ENCODE measurements at regions not wholly inside any gene's neighbourhood (a gene's known extent, or its start where the extent isn't known, plus 50 kb on each side); places are given as distances from the start of the nearest gene placed in this dataset.

GRCh38 chr3:135800071-135800549 is 165.4 kb upstream of the PPP2R3A start:
- Histone ChIP-seq H3K27ac (no peak overlapping the region), H3K4me1 (no peaks in the 10 kb centered on the region), H3K4me3 (no peak overlapping the region), H3K27me3 (no peaks in the 10 kb centered on the region), H3K36me3 (no peaks in the 10 kb centered on the region), H3K9me3 (no peaks in the 10 kb centered on the region)
- ATAC-seq: no peak
- WGBS, 2 donors: 44 to 53% methylated on average over 5 of the region's 5 CpGs
- FAIRE-seq: no peak
- TF ChIP-seq CTCF (IDR thresholded peaks at IDR 0.05): no peak
- DNase-seq: no peak
- intact Hi-C loops (cut with DNase I): no loop called here

DNA sequence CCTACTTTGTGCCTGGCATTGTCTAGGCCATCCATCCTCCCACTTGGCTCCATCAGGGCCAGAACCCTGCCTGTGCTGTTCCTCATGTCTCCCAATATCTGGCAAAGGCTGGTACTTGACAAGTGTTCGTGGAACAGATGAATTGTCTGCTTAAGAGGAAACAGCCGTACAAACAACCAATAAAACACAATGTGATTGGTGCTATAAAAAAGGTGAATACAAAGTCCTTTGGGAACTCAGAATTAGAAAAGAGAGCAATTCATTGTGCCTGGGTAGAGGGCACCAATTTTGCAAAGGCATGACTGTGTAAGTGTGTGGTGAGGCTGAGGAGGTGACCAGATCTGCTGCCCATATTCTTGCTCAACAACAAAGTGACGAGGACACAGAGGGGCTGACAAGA is 164.5 kb upstream of the PPP2R3A start:
- no peak for TF ChIP-seq CTCF (IDR thresholded peaks at IDR 0.05)
- H3K4me1 ChIP-seq: no peaks in the 10 kb centered on the region
- DNase-seq: no peak
- intact Hi-C loops (cut with DNase I): no loop called here
- no peaks in the 10 kb centered on the region for H3K36me3 ChIP-seq
- no peaks in the 10 kb centered on the region for H3K27me3 ChIP-seq
- WGBS, 2 donors: 61 to 65% methylated on average over 3 of the region's 3 CpGs
- no peak for FAIRE-seq
- no peak overlapping the region for H3K27ac ChIP-seq
- H3K4me3 ChIP-seq: no peak overlapping the region
- no peak for ATAC-seq
- no peaks in the 10 kb centered on the region for H3K9me3 ChIP-seq

- TF ChIP-seq CTCF (IDR thresholded peaks at IDR 0.05): no peak
- Histone ChIP-seq H3K4me1 (no peaks in the 10 kb centered on the region), H3K36me3 (no peaks in the 10 kb centered on the region), H3K27ac (no peak overlapping the region), H3K9me3 (no peaks in the 10 kb centered on the region), H3K27me3 (no peaks in the 10 kb centered on the region), H3K4me3 (no peak overlapping the region)
- 68 to 79% methylated on average over 10 of the region's 10 CpGs for WGBS, 2 donors
- FAIRE-seq (no peak), ATAC-seq (no peak), DNase-seq (no peak)
- intact Hi-C loops (cut with DNase I): no loop called here
Observed at GRCh38 chr3:135802171-135802570, 163.4 kb upstream of the PPP2R3A start.

GRCh38 chr3:135803028-135803692 is 162.4 kb upstream of the PPP2R3A start:
- intact Hi-C loops (cut with DNase I): no loop called here
- Histone ChIP-seq H3K4me3 (no peak overlapping the region), H3K36me3 (no peaks in the 10 kb centered on the region), H3K27me3 (no peaks in the 10 kb centered on the region), H3K27ac (no peak overlapping the region), H3K9me3 (no peaks in the 10 kb centered on the region), H3K4me1 (no peaks in the 10 kb centered on the region)
- no peak for DNase-seq
- WGBS, 2 donors: 55 to 63% methylated on average over 10 of the region's 10 CpGs
- TF ChIP-seq CTCF (IDR thresholded peaks at IDR 0.05): no peak
- no peak for ATAC-seq
- no peak for FAIRE-seq

DNA sequence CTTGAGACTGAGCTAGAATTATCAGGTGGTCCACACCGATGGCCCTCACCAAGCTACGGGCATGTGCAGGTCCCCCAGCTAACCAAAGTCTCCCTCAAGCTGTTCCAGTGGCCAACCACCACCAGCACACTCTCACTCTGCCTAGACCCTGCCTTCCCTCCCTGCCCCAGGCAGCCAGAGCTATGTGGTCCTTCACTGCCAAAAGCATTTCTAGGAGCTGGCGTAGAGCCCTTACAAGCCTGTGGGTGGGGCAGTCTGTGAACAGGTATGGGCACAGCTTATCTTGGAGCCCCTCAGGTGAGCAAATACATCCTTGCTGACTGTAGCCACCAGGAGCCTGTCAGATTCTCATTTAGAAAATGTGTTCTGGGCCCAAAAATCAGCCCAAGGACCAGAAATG is 159.8 kb upstream of the PPP2R3A start:
- no peak for FAIRE-seq
- intact Hi-C loops (cut with DNase I): no loop called here
- 85 to 87% methylated on average over 3 of the region's 3 CpGs for WGBS, 2 donors

More for the DNA sequence above, 159.8 kb upstream of the PPP2R3A start:
- no peak for DNase-seq
- Histone ChIP-seq H3K27me3 (no peaks in the 10 kb centered on the region), H3K9me3 (no peaks in the 10 kb centered on the region), H3K36me3 (no peaks in the 10 kb centered on the region), H3K4me1 (no peaks in the 10 kb centered on the region), H3K4me3 (no peak overlapping the region), H3K27ac (no peak overlapping the region)
- TF ChIP-seq CTCF (IDR thresholded peaks at IDR 0.05): no peak
- no peak for ATAC-seq
